Breast epithelium (tissue), 4 donors: ENCODE measurements at regions not wholly inside any gene's neighbourhood (a gene's known extent, or its start where the extent isn't known, plus 50 kb on each side); places are given as distances from the start of the nearest gene placed in this dataset.
"Not testable (repeated sequence)": the region's sequence is repeated elsewhere in the genome, so short reads cannot be mapped to it uniquely, and the experiment has no call there.

Source experiments
- DNase-seq, 2 donors: peaks; one replicate each; pipeline ENCODE4 v3.0.0-alpha.2; 2019; ENCODE audit warnings: low spot score in 2 of 2
- H3K27ac ChIP-seq, 2 donors: fragments of 200-600 bp; sonication (generic) in 1 of 2; one replicate each; pipeline ENCODE4 v1.5.1; 2016 to 2019; ENCODE audit warnings: mild to moderate bottlenecking in 1 of 2
- H3K27me3 ChIP-seq, 2 donors: fragments of 200-600 bp; sonication (generic) in 1 of 2; one replicate each; pipeline versions ENCODE4 v1.5.1 to v1.6.0; 2017 to 2019; ENCODE audit warnings: control low read depth in 1 of 2, mild to moderate bottlenecking in 1 of 2
- H3K36me3 ChIP-seq: fragments of 200-600 bp; one replicate; pipeline ENCODE4 v1.5.1; 2019
- H3K4me1 ChIP-seq, 2 donors: fragments of 200-600 bp; sonication (generic); one replicate each; pipeline ENCODE4 v1.5.1; 2016 to 2019; ENCODE audit warnings: control low read depth in 1 of 2
- H3K4me3 ChIP-seq, 3 donors: fragments of 200-600 bp; sonication (generic); 1 replicate in 2 of 3; 2 replicates in 1 of 3; pipeline ENCODE4 v1.5.1; 2016 to 2019; ENCODE audit warnings: mild to moderate bottlenecking in 3 of 3, moderate library complexity in 2 of 3
- H3K9me3 ChIP-seq, 2 donors: fragments of 200-600 bp; sonication (generic) in 1 of 2; one replicate each; pipeline ENCODE4 v1.5.1; 2016 to 2019; ENCODE audit warnings: control low read depth in 1 of 2
- CTCF ChIP-seq, 3 donors: fragments of 450-650 bp; IDR thresholded peaks; one replicate each; pipeline ENCODE4 v1.5.1; 2016 to 2017; ENCODE audit warnings: antibody characterized with exemption in 3 of 3, mild to moderate bottlenecking in 3 of 3, moderate library complexity in 3 of 3
- POLR2A ChIP-seq: fragments of 450-650 bp; IDR thresholded peaks from one replicate; pipeline ENCODE4 v1.6.1; 2016; ENCODE audit warnings: antibody characterized with exemption, mild to moderate bottlenecking, moderate library complexity
- POLR2AphosphoS5 ChIP-seq, 3 donors: sonication (generic); formaldehyde crosslinking; IDR thresholded peaks; one replicate each; pipeline ENCODE4 v1.6.1; 2017; ENCODE audit warnings: antibody characterized with exemption in 3 of 3
- intact Hi-C: fragments of 100-400 bp; cut with DNase I; formaldehyde crosslinking; loops from one replicate; pipeline ENCODE4 v1.15.1; 2023; ENCODE audit warnings: low total_unique reads

GRCh38 chr15:53923741-53924140 is 54.5 kb upstream of the UNC13C start:
- not testable (repeated sequence) for H3K36me3 ChIP-seq, H3K4me1 ChIP-seq, H3K27me3 ChIP-seq, DNase-seq, H3K27ac ChIP-seq, H3K9me3 ChIP-seq, H3K4me3 ChIP-seq
- intact Hi-C loops = loop anchor here (10.0 kb wide), 1 partner anchor 1821 kb away; the partner anchor contains the start of gene PRTG

GRCh38 chr15:53918180-53919079 is 59.8 kb upstream of the UNC13C start:
- no peak for TF ChIP-seq POLR2A
- no peak for TF ChIP-seq CTCF (IDR thresholded peaks at IDR 0.05)
- TF ChIP-seq POLR2AphosphoS5 (IDR thresholded peaks at IDR 0.05) = no peak
- intact Hi-C loops = no loop called here
- no peaks in the 10 kb centered on the region for H3K27me3 ChIP-seq
- DNase-seq = no peak
- H3K4me3 ChIP-seq = no peak overlapping the region
- no peaks in the 10 kb centered on the region for H3K36me3 ChIP-seq
- H3K9me3 ChIP-seq = no peaks in the 10 kb centered on the region
- no peaks in the 10 kb centered on the region for H3K4me1 ChIP-seq
- H3K27ac ChIP-seq = no peak overlapping the region

- Histone ChIP-seq H3K4me1 (no peaks in the 10 kb centered on the region), H3K27ac (no peak overlapping the region), H3K27me3 (no peaks in the 10 kb centered on the region), H3K9me3 (no peaks in the 10 kb centered on the region), H3K36me3 (no peaks in the 10 kb centered on the region), H3K4me3 (no peak overlapping the region)
- intact Hi-C loops = no loop called here
- TF ChIP-seq POLR2AphosphoS5 (IDR thresholded peaks at IDR 0.05) = no peak
- TF ChIP-seq CTCF (IDR thresholded peaks at IDR 0.05) = no peak
- no peak for TF ChIP-seq POLR2A
- DNase-seq = no peak
Measured at GRCh38 chr15:53917109-53917508, 61.1 kb upstream of the UNC13C start.

GRCh38 chr15:53911431-53911830 is 66.8 kb upstream of the UNC13C start:
- H3K36me3 ChIP-seq = no peaks in the 10 kb centered on the region
- peak overlapping the region; percentile 7 to 30 for H3K27ac ChIP-seq
- intact Hi-C loops = no loop called here
- H3K4me3 ChIP-seq = peak overlapping the region in 1 of 3 donors; percentile 37
- no peaks in the 10 kb centered on the region for H3K9me3 ChIP-seq
- TF ChIP-seq POLR2AphosphoS5 (IDR thresholded peaks at IDR 0.05) (no peak), POLR2A (no peak)
- no peaks in the 10 kb centered on the region for H3K4me1 ChIP-seq
- DNase-seq = no peak
- H3K27me3 ChIP-seq = no peaks in the 10 kb centered on the region

- H3K36me3 ChIP-seq = no peaks in the 10 kb centered on the region
- no peaks in the 10 kb centered on the region for H3K27me3 ChIP-seq
- peak overlapping the region; percentile 30 to 51 for H3K27ac ChIP-seq
- intact Hi-C loops = no loop called here
- no peak for DNase-seq
- H3K4me3 ChIP-seq = peak overlapping the region in 2 of 3 donors; percentile 33 to 37
- no peaks in the 10 kb centered on the region for H3K9me3 ChIP-seq
- TF ChIP-seq POLR2AphosphoS5 (IDR thresholded peaks at IDR 0.05) = no peak
- TF ChIP-seq CTCF (IDR thresholded peaks at IDR 0.05) = no peak
- TF ChIP-seq POLR2A = no peak
- no peaks in the 10 kb centered on the region for H3K4me1 ChIP-seq
Measured at GRCh38 chr15:53910852-53911251, 67.4 kb upstream of the UNC13C start.

GRCh38 chr15:53910236-53910849 is 67.9 kb upstream of the UNC13C start:
- no peak for TF ChIP-seq POLR2A
- TF ChIP-seq POLR2AphosphoS5 (IDR thresholded peaks at IDR 0.05) = no peak
- no peak for TF ChIP-seq CTCF (IDR thresholded peaks at IDR 0.05)
- Histone ChIP-seq H3K9me3 (no peaks in the 10 kb centered on the region), H3K27me3 (no peaks in the 10 kb centered on the region), H3K36me3 (no peaks in the 10 kb centered on the region), H3K4me3 (peak overlapping the region in 2 of 3 donors; percentile 33 to 37), H3K4me1 (no peaks in the 10 kb centered on the region), H3K27ac (peak overlapping the region; percentile 30 to 51)
- DNase-seq = peak in 1 of 2 donors; percentile 70
- intact Hi-C loops = no loop called here
